ENCODE measurements at regions not wholly inside any gene's neighbourhood (a gene's known extent, or its start where the extent isn't known, plus 50 kb on each side); places are given as distances from the start of the nearest gene placed in this dataset.

DNA sequence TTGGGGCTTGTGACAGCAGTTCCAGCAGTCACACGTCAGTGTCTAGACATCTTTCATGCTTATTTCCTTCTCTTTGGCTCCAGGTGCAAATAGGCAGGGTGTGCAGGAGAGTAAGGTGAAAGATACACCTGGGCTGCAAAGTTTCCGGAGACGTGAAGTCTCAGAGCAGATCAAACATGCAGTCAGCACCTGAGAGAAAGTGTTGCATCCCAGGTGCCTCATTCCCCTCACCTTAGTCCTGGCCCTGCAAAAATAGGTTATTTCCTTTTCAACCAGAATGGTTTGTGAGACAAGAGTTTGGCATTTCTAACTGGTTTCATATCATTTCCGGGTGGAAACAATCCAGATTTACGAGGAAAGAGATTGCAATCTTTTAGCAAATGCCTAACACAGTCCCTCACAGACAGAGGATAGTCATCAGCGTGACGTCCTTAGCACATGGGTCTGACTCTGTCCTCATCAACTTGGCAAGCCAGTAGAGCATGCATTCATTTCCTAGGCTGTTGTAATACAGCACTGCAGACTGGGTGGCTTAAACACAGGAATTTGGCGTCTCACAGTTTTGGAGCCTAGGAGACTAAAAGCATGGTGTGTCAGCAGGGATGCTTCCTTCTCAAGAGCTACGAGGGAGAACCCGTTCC is 58.2 kb upstream of the ARRDC4 start:
- intact Hi-C loops (cut with DNase I): loop anchor here (10.0 kb wide), 2 partner anchors 93 to 393 kb away; no protein-coding TSS in a partner anchor
- DNase-seq (ENCODE audit: missing footprints) (no peak), ATAC-seq (no peak)

DNA sequence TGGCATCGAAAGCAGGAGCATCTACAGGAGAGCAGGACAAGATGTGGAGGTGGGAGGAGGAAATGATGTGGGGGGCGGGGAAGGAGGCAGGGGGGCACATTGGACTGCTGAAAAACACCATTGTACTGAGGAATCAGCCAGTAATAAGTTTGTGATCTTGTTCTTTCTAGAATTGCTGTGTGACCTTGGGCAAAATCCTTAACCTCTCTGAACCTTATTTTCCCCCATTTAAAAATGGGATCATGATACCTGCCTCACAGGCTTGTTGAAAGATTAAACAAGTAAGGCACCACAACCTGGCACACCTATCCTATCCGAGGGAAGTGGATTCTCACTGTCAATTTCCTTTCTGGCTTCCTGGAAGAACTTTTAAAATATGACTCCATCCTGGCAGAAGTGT is 56.9 kb upstream of the ARRDC4 start:
- ATAC-seq (no peak), DNase-seq (ENCODE audit: missing footprints) (no peak)
- intact Hi-C loops (cut with DNase I): loop anchor here (10.0 kb wide), 2 partner anchors 91 to 391 kb away; no protein-coding TSS in a partner anchor

GRCh38 chr15:97903971-97904572 is 56.4 kb upstream of the ARRDC4 start:
- peak; percentile 88 for DNase-seq (ENCODE audit: missing footprints)
- peak; percentile 94 for ATAC-seq
- intact Hi-C loops (cut with DNase I): loop anchor here (10.0 kb wide), 2 partner anchors 91 to 391 kb away; no protein-coding TSS in a partner anchor

GRCh38 chr15:97909291-97909891 is 51.1 kb upstream of the ARRDC4 start:
- peak; percentile 86 for ATAC-seq
- intact Hi-C loops (cut with DNase I): loop anchor here (1.0 to 10.0 kb wide), 4 partner anchors 85 to 385 kb away; no protein-coding TSS in a partner anchor
- DNase-seq (ENCODE audit: missing footprints): no peak
